ENCODE measurements at regions not wholly inside any gene's neighbourhood (a gene's known extent, or its start where the extent isn't known, plus 50 kb on each side); places are given as distances from the start of the nearest gene placed in this dataset.

- TF ChIP-seq POLR2A (IDR thresholded peaks at IDR 0.05; ENCODE audit: low read depth, low read length) (no peak), EZH2 (IDR thresholded peaks at IDR 0.05; ENCODE audit: borderline replicate concordance, low read depth, low read length, severe bottlenecking) (no peak), CTCF (IDR thresholded peaks at IDR 0.05; ENCODE audit: extremely low read depth in 1 of 2, insufficient read depth in 1 of 2, low read depth in 1 of 2, low read length in 2 of 2) (no peak), POLR2AphosphoS5 (IDR thresholded peaks at IDR 0.05; ENCODE audit: insufficient read depth, low read depth, low read length) (no peak), FOS (IDR thresholded peaks at IDR 0.05; ENCODE audit: borderline replicate concordance, insufficient read depth, low read length) (no peak)
- TF ChIP-seq, protein P1, sequence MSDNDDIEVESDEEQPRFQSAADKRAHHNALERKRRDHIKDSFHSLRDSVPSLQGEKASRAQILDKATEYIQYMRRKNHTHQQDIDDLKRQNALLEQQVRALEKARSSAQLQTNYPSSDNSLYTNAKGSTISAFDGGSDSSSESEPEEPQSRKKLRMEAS (IDR thresholded peaks at IDR 0.05; ENCODE audit: insufficient read depth, insufficient read length), result no peak
Observed at GRCh38 chr13:29963089-29963488, 112.7 kb upstream of the UBL3 start.
